ENCODE measurements at regions not wholly inside any gene's neighbourhood (a gene's known extent, or its start where the extent isn't known, plus 50 kb on each side); places are given as distances from the start of the nearest gene placed in this dataset.

DNA sequence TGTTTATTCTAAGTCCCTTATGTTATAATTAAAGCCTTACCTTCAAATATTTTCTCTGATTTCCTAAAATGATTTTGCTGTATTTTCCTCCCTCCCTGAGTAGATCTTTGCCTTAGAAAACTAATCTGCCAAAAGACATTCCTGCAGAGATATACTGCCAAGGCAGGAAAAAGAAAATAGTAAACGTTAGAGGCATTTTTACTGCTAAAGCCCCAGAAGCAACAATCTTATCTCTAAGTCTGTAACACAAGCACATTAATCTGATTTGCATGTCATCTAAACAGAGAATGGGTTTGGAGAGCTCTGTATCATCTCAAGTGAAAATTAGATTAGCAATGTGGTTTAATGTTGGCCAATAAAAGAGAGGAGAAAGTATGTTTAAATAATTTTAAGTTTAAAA lies 847.7 kb downstream of the MAT2B start:
- DNase-seq (no peak), ATAC-seq (no peak)
- H3K36me3 Mint-ChIP-seq (ENCODE audit: low read depth) = no peaks in the 10 kb centered on the region
- ChIA-PET CTCF (no interaction called here), POLR2A (no interaction called here)
- no peaks in the 10 kb centered on the region for H3K27me3 Mint-ChIP-seq
- H3K27ac Mint-ChIP-seq = no peak overlapping the region
- peaks cover 5% of the 10 kb centered on the region for H3K9me3 Mint-ChIP-seq (ENCODE audit: low read depth)
- H3K4me3 Mint-ChIP-seq = no peak overlapping the region
- H3K4me1 Mint-ChIP-seq = no peaks in the 10 kb centered on the region
- intact Hi-C loops (cut with DNase I, micrococcal nuclease) = no loop called here

- Mint-ChIP-seq H3K4me3 (no peak overlapping the region), H3K36me3 (ENCODE audit: low read depth) (no peaks in the 10 kb centered on the region), H3K4me1 (no peaks in the 10 kb centered on the region), H3K9me3 (ENCODE audit: low read depth) (peaks cover 5% of the 10 kb centered on the region), H3K27ac (no peak overlapping the region), H3K27me3 (no peaks in the 10 kb centered on the region)
- ATAC-seq (no peak), DNase-seq (no peak)
- intact Hi-C loops (cut with DNase I, micrococcal nuclease) = no loop called here
- POLR2A ChIA-PET = no interaction called here
- CTCF ChIA-PET = interaction anchor here (0.9 kb wide), 1 partner anchor 23 kb away, joined by 3 read pairs; no protein-coding TSS in a partner anchor
Measured at GRCh38 chr5:164354139-164354751, 848.8 kb downstream of the MAT2B start.

GRCh38 chr5:164355267-164355830 lies 849.9 kb downstream of the MAT2B start:
- peaks cover 5% of the 10 kb centered on the region for H3K9me3 Mint-ChIP-seq (ENCODE audit: low read depth)
- no peaks in the 10 kb centered on the region for H3K27me3 Mint-ChIP-seq
- H3K36me3 Mint-ChIP-seq (ENCODE audit: low read depth) = no peaks in the 10 kb centered on the region
- no peak overlapping the region for H3K27ac Mint-ChIP-seq
- intact Hi-C loops (cut with DNase I, micrococcal nuclease) = no loop called here
- ChIA-PET POLR2A (no interaction called here), CTCF (interaction anchor here (0.9 kb wide), 1 partner anchor 24 kb away, joined by 3 read pairs; no protein-coding TSS in a partner anchor)
- H3K4me1 Mint-ChIP-seq = no peaks in the 10 kb centered on the region
- no peak overlapping the region for H3K4me3 Mint-ChIP-seq
- ATAC-seq (no peak), DNase-seq (no peak)

DNA sequence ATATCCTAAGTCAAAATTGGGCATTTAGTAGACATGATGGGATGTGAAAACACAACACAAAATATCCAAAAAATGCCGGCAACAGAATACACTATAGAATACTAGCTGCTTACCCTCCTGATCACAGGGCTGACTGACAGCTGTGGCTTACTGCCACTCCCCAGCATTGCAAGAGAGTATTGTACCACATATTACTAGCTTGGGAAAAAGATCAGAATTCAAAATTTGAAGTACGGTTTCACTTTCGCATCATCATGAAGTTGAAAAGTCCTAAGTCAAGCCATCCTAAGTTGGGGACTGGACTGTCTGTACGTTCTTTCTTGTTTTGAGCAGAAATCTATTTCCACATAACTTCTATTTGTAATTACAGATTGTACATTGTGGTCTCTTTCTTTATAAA lies 851.4 kb downstream of the MAT2B start:
- DNase-seq = no peak
- Mint-ChIP-seq H3K27me3 (no peaks in the 10 kb centered on the region), H3K4me1 (no peaks in the 10 kb centered on the region), H3K27ac (no peak overlapping the region), H3K9me3 (ENCODE audit: low read depth) (peaks cover 5% of the 10 kb centered on the region), H3K36me3 (ENCODE audit: low read depth) (no peaks in the 10 kb centered on the region), H3K4me3 (no peak overlapping the region)
- intact Hi-C loops (cut with DNase I, micrococcal nuclease) = no loop called here
- POLR2A ChIA-PET = no interaction called here
- CTCF ChIA-PET = no interaction called here
- ATAC-seq = no peak

GRCh38 chr5:164357395-164358033 lies 852.1 kb downstream of the MAT2B start:
- H3K27me3 Mint-ChIP-seq = no peaks in the 10 kb centered on the region
- no peak for DNase-seq
- ATAC-seq = no peak
- H3K36me3 Mint-ChIP-seq (ENCODE audit: low read depth) = no peaks in the 10 kb centered on the region
- no peak overlapping the region for H3K4me3 Mint-ChIP-seq
- CTCF ChIA-PET = no interaction called here
- intact Hi-C loops (cut with DNase I, micrococcal nuclease) = no loop called here
- peaks cover 3% of the 10 kb centered on the region for H3K9me3 Mint-ChIP-seq (ENCODE audit: low read depth)
- H3K27ac Mint-ChIP-seq = no peak overlapping the region
- POLR2A ChIA-PET = no interaction called here
- no peaks in the 10 kb centered on the region for H3K4me1 Mint-ChIP-seq

GRCh38 chr5:164358531-164359259 lies 853.3 kb downstream of the MAT2B start:
- Mint-ChIP-seq H3K27me3 (no peaks in the 10 kb centered on the region), H3K4me3 (no peak overlapping the region), H3K9me3 (ENCODE audit: low read depth) (no peaks in the 10 kb centered on the region), H3K27ac (no peak overlapping the region), H3K36me3 (ENCODE audit: low read depth) (no peaks in the 10 kb centered on the region), H3K4me1 (no peaks in the 10 kb centered on the region)
- ATAC-seq (no peak), DNase-seq (no peak)
- intact Hi-C loops (cut with DNase I, micrococcal nuclease) = no loop called here
- ChIA-PET CTCF (interaction anchor here (1.1 kb wide), 1 partner anchor 14 kb away, joined by 3 read pairs; no protein-coding TSS in a partner anchor), POLR2A (no interaction called here)

- Mint-ChIP-seq H3K4me1 (no peaks in the 10 kb centered on the region), H3K9me3 (ENCODE audit: low read depth) (no peaks in the 10 kb centered on the region), H3K36me3 (ENCODE audit: low read depth) (no peaks in the 10 kb centered on the region), H3K27ac (no peak overlapping the region), H3K4me3 (no peak overlapping the region), H3K27me3 (no peaks in the 10 kb centered on the region)
- ChIA-PET POLR2A (interaction anchor here (0.6 kb wide), 1 partner anchor 904 kb away, joined by 4 read pairs; no protein-coding TSS in a partner anchor), CTCF (interaction anchor here (1.1 kb wide), 1 partner anchor 13 kb away, joined by 3 read pairs; no protein-coding TSS in a partner anchor)
- ATAC-seq (no peak), DNase-seq (no peak)
- intact Hi-C loops (cut with DNase I, micrococcal nuclease) = no loop called here
Measured at GRCh38 chr5:164359260-164360255, 854.1 kb downstream of the MAT2B start.

GRCh38 chr5:164360589-164360988 lies 855.2 kb downstream of the MAT2B start:
- ChIA-PET POLR2A (no interaction called here), CTCF (no interaction called here)
- Mint-ChIP-seq H3K27ac (no peak overlapping the region), H3K4me1 (no peaks in the 10 kb centered on the region), H3K36me3 (ENCODE audit: low read depth) (no peaks in the 10 kb centered on the region), H3K9me3 (ENCODE audit: low read depth) (no peaks in the 10 kb centered on the region), H3K4me3 (no peak overlapping the region), H3K27me3 (no peaks in the 10 kb centered on the region)
- ATAC-seq = no peak
- DNase-seq = no peak
- intact Hi-C loops (cut with DNase I, micrococcal nuclease) = no loop called here

- POLR2A ChIA-PET = no interaction called here
- DNase-seq = no peak
- CTCF ChIA-PET = interaction anchor here (0.6 kb wide), 1 partner anchor 392 kb away, joined by 3 read pairs; no protein-coding TSS in a partner anchor
- Mint-ChIP-seq H3K36me3 (ENCODE audit: low read depth) (no peaks in the 10 kb centered on the region), H3K9me3 (ENCODE audit: low read depth) (no peaks in the 10 kb centered on the region), H3K27me3 (no peaks in the 10 kb centered on the region), H3K4me1 (no peaks in the 10 kb centered on the region), H3K4me3 (no peak overlapping the region), H3K27ac (no peak overlapping the region)
- no peak for ATAC-seq
- intact Hi-C loops (cut with DNase I, micrococcal nuclease) = no loop called here
Measured at GRCh38 chr5:164361986-164362385, 856.6 kb downstream of the MAT2B start.

GRCh38 chr5:164362835-164363234 lies 857.4 kb downstream of the MAT2B start:
- Mint-ChIP-seq H3K4me3 (no peak overlapping the region), H3K4me1 (no peaks in the 10 kb centered on the region), H3K9me3 (ENCODE audit: low read depth) (no peaks in the 10 kb centered on the region), H3K36me3 (ENCODE audit: low read depth) (no peaks in the 10 kb centered on the region), H3K27me3 (no peaks in the 10 kb centered on the region), H3K27ac (no peak overlapping the region)
- intact Hi-C loops (cut with DNase I, micrococcal nuclease) = no loop called here
- DNase-seq (no peak), ATAC-seq (no peak)
- CTCF ChIA-PET = no interaction called here
- POLR2A ChIA-PET = no interaction called here
